ENCODE measurements at regions not wholly inside any gene's neighbourhood (a gene's known extent, or its start where the extent isn't known, plus 50 kb on each side); places are given as distances from the start of the nearest gene placed in this dataset.

DNA sequence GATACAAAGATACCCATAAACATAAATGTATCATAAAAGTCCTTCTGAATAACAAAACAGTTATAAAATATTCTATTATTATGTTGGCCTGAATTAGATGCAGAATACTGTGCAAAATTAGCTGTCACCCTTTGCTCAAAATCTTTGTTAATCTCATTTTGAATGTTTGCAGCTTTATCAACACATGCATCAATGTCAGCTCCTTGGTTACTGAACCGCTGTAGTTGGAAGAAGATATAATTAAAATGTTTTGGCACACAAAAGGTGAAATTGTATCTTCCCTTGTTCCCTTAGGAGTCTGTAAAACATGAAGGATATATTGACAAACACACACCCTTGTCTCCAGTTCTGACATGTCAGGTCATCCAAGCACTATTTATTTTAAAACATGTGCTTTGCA is 146.3 kb upstream of the POU5F2 start (continued):
- TF ChIP-seq, protein P1, sequence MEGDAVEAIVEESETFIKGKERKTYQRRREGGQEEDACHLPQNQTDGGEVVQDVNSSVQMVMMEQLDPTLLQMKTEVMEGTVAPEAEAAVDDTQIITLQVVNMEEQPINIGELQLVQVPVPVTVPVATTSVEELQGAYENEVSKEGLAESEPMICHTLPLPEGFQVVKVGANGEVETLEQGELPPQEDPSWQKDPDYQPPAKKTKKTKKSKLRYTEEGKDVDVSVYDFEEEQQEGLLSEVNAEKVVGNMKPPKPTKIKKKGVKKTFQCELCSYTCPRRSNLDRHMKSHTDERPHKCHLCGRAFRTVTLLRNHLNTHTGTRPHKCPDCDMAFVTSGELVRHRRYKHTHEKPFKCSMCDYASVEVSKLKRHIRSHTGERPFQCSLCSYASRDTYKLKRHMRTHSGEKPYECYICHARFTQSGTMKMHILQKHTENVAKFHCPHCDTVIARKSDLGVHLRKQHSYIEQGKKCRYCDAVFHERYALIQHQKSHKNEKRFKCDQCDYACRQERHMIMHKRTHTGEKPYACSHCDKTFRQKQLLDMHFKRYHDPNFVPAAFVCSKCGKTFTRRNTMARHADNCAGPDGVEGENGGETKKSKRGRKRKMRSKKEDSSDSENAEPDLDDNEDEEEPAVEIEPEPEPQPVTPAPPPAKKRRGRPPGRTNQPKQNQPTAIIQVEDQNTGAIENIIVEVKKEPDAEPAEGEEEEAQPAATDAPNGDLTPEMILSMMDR (conservative IDR thresholded peaks at IDR 0.05; ENCODE audit: low read depth in 2 of 2), result no peak
- TF ChIP-seq POLR2AphosphoS5 (IDR thresholded peaks at IDR 0.05; ENCODE audit: low read depth) (no peak), JUNB (IDR thresholded peaks at IDR 0.05; ENCODE audit: unreplicated experiment) (no peak), ZNF114 (CRISPR knock-in tag; IDR thresholded peaks at IDR 0.05) (no peak), STAT1 (IDR thresholded peaks at IDR 0.05; ENCODE audit: unreplicated experiment) (no peak), CREB1 (CRISPR knock-in tag; IDR thresholded peaks at IDR 0.05; ENCODE audit: low read depth) (no peak), NANOG (IDR thresholded peaks at IDR 0.05; ENCODE audit: borderline replicate concordance) (no peak)
- TF ChIP-seq, protein P2, sequence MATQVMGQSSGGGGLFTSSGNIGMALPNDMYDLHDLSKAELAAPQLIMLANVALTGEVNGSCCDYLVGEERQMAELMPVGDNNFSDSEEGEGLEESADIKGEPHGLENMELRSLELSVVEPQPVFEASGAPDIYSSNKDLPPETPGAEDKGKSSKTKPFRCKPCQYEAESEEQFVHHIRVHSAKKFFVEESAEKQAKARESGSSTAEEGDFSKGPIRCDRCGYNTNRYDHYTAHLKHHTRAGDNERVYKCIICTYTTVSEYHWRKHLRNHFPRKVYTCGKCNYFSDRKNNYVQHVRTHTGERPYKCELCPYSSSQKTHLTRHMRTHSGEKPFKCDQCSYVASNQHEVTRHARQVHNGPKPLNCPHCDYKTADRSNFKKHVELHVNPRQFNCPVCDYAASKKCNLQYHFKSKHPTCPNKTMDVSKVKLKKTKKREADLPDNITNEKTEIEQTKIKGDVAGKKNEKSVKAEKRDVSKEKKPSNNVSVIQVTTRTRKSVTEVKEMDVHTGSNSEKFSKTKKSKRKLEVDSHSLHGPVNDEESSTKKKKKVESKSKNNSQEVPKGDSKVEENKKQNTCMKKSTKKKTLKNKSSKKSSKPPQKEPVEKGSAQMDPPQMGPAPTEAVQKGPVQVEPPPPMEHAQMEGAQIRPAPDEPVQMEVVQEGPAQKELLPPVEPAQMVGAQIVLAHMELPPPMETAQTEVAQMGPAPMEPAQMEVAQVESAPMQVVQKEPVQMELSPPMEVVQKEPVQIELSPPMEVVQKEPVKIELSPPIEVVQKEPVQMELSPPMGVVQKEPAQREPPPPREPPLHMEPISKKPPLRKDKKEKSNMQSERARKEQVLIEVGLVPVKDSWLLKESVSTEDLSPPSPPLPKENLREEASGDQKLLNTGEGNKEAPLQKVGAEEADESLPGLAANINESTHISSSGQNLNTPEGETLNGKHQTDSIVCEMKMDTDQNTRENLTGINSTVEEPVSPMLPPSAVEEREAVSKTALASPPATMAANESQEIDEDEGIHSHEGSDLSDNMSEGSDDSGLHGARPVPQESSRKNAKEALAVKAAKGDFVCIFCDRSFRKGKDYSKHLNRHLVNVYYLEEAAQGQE (IDR thresholded peaks at IDR 0.05; ENCODE audit: unreplicated experiment), result no peak
- TF ChIP-seq, protein P3, sequence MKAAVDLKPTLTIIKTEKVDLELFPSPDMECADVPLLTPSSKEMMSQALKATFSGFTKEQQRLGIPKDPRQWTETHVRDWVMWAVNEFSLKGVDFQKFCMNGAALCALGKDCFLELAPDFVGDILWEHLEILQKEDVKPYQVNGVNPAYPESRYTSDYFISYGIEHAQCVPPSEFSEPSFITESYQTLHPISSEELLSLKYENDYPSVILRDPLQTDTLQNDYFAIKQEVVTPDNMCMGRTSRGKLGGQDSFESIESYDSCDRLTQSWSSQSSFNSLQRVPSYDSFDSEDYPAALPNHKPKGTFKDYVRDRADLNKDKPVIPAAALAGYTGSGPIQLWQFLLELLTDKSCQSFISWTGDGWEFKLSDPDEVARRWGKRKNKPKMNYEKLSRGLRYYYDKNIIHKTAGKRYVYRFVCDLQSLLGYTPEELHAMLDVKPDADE (IDR thresholded peaks at IDR 0.05), result no peak

DNA sequence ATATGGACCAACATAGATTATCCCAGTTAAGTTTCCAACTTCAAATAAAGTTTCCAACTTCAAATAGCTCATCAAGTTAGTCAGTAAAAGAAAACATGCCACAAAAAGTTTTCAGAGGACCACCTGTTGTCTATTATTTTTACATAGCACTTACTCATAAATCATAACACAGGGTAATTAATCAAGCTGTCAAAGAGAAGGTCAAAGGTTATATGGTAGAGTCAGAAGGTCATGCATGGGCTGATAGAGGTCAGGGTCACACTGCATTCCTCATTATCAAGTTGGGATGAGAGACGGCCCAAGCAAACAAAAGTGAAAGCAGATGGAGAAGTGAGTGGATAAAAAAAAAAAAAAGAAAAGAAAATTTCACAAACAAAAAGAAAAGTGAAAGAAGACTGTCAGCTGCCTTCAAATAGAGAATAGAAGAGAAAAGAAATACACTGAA is 145.5 kb upstream of the POU5F2 start:
- H3K9me3 Mint-ChIP-seq, result no peaks in the 10 kb centered on the region
- no peaks in the 10 kb centered on the region for H4K20me1 ChIP-seq (replicated peaks; ENCODE audit: insufficient read depth)
- no peaks in the 10 kb centered on the region for H3K4me1 ChIP-seq (ENCODE audit: insufficient read depth)
- H3K27me3 ChIP-seq (ENCODE audit: insufficient read depth), result no peaks in the 10 kb centered on the region
- H3K79me2 ChIP-seq (replicated peaks; ENCODE audit: insufficient read depth), result no peaks in the 10 kb centered on the region
- no peak overlapping the region for H3K27ac Mint-ChIP-seq
- ATAC-seq (no peak), DNase-seq (ENCODE audit: low spot score) (no peak)
- H3K4me3 ChIP-seq, result no peak overlapping the region
- no peaks in the 10 kb centered on the region for H3K36me3 Mint-ChIP-seq (ENCODE audit: low read depth)
- no peaks in the 10 kb centered on the region for H3K36me3 ChIP-seq (ENCODE audit: insufficient read depth)
- H3K27ac ChIP-seq (ENCODE audit: low read depth), result no peak overlapping the region
- H3K9me2 ChIP-seq (ENCODE audit: insufficient read depth), result no peaks in the 10 kb centered on the region
- no peak overlapping the region for H3K4me3 Mint-ChIP-seq
- no peak overlapping the region for H3K4me2 ChIP-seq
- no peaks in the 10 kb centered on the region for H3K27me3 Mint-ChIP-seq (ENCODE audit: insufficient read depth, low read depth, poor library complexity)
- H3F3A ChIP-seq (replicated peaks; ENCODE audit: low read depth), result no peaks in the 10 kb centered on the region
- H3K4me1 Mint-ChIP-seq, result peaks cover 2% of the 10 kb centered on the region; the same call in 1 of the 3 replicates
- H2AFZ ChIP-seq, result no peak overlapping the region
- no peak for TF ChIP-seq EZH2 (IDR thresholded peaks at IDR 0.05; ENCODE audit: low read depth, unreplicated experiment)
- TF ChIP-seq, protein P3 (IDR thresholded peaks at IDR 0.05), result no peak
- no peak for TF ChIP-seq STAT1 (IDR thresholded peaks at IDR 0.05; ENCODE audit: unreplicated experiment)
- TF ChIP-seq CREB1 (CRISPR knock-in tag; IDR thresholded peaks at IDR 0.05; ENCODE audit: low read depth), result no peak
- TF ChIP-seq, protein P1 (conservative IDR thresholded peaks at IDR 0.05; ENCODE audit: low read depth in 2 of 2), result no peak
- TF ChIP-seq, protein P2 (IDR thresholded peaks at IDR 0.05; ENCODE audit: unreplicated experiment), result no peak
- no peak for TF ChIP-seq EZH2phosphoT487 (IDR thresholded peaks at IDR 0.05; ENCODE audit: unreplicated experiment)
- TF ChIP-seq NANOG (IDR thresholded peaks at IDR 0.05; ENCODE audit: borderline replicate concordance), result no peak
- TF ChIP-seq JUNB (IDR thresholded peaks at IDR 0.05; ENCODE audit: unreplicated experiment), result no peak
- TF ChIP-seq POLR2AphosphoS5 (IDR thresholded peaks at IDR 0.05; ENCODE audit: low read depth), result no peak
- TF ChIP-seq ZNF331 (CRISPR knock-in tag; IDR thresholded peaks at IDR 0.05; ENCODE audit: low read depth), result no peak
- no peak for TF ChIP-seq ZNF114 (CRISPR knock-in tag; IDR thresholded peaks at IDR 0.05)
